ENCODE measurements at regions not wholly inside any gene's neighbourhood (a gene's known extent, or its start where the extent isn't known, plus 50 kb on each side); places are given as distances from the start of the nearest gene placed in this dataset.

DNA sequence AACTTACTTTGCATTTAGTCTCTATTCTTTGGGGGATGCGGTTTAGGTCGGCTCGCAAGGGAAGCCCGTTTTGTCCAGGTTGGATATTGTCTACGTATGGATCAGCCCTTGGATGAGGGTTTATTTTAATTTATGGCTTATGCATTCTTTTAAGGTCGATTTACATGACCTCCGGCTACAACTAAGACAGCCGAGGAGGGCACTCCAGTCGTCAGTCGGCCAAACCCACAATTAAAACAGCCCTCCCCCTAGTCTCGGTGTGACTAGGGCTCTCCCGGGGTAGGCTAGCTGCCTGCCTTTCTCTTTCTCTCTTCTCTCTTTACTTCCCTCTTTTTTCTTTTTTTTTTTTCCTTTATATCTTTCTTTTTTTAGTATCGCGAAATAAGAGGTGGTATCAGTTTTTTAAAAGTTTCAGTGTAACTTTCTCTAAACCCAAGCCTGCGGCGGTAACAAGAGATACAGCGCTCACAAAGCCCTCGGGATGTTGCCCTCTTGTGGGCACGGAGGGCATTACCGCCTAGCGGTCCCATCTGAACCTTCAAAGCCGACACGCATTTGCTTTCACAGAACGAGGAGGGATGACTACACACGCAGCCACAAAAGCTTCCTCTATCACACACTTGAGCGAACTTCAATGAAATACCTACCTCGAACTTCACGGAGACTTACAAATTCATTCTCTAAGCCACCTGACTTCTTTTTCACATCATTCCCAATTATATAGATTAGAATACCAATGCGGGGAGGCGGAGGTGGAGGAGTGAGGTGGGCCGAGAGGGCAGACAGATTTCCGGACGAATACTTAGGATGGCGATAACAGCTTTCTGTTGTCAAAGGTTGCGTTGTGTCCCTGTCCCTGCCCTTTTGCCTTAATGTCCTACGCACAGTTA is 132.3 kb upstream of the C11orf58 start (continued):
- TF ChIP-seq, protein P1, sequence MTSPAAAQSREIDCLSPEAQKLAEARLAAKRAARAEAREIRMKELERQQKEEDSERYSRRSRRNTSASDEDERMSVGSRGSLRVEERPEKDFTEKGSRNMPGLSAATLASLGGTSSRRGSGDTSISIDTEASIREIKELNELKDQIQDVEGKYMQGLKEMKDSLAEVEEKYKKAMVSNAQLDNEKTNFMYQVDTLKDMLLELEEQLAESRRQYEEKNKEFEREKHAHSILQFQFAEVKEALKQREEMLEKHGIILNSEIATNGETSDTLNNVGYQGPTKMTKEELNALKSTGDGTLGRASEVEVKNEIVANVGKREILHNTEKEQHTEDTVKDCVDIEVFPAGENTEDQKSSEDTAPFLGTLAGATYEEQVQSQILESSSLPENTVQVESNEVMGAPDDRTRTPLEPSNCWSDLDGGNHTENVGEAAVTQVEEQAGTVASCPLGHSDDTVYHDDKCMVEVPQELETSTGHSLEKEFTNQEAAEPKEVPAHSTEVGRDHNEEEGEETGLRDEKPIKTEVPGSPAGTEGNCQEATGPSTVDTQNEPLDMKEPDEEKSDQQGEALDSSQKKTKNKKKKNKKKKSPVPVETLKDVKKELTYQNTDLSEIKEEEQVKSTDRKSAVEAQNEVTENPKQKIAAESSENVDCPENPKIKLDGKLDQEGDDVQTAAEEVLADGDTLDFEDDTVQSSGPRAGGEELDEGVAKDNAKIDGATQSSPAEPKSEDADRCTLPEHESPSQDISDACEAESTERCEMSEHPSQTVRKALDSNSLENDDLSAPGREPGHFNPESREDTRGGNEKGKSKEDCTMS (CRISPR knock-in tag; conservative IDR thresholded peaks at IDR 0.05), result no peak
- TF ChIP-seq SOX13 (IDR thresholded peaks at IDR 0.05) (no peak), SOX13 (CRISPR knock-in tag; conservative IDR thresholded peaks at IDR 0.05 in 1 of 2, IDR thresholded peaks at IDR 0.05 in 1 of 2) (peak in 1 of 2 experiments; percentile 23; a peak in 1 of 4 replicates), EZH2 (conservative IDR thresholded peaks at IDR 0.05; ENCODE audit: low read depth, low read length) (peak; percentile 52), NCOA2 (CRISPR knock-in tag; IDR thresholded peaks at IDR 0.05) (no peak), STAT5B (CRISPR knock-in tag; IDR thresholded peaks at IDR 0.05) (no peak), ELF1 (CRISPR knock-in tag; IDR thresholded peaks at IDR 0.05) (no peak), ZSCAN21 (CRISPR knock-in tag; IDR thresholded peaks at IDR 0.05; ENCODE audit: borderline replicate concordance) (no peak), ZNF720 (CRISPR knock-in tag; IDR thresholded peaks at IDR 0.05) (no peak), ZNF256 (CRISPR knock-in tag; conservative IDR thresholded peaks at IDR 0.05) (no peak), MIER2 (CRISPR knock-in tag; IDR thresholded peaks at IDR 0.05) (0 out of 2 replicates have a peak, but pooled peaks have one; percentile 39), ZFP36L1 (CRISPR knock-in tag; IDR thresholded peaks at IDR 0.05) (no peak), KDM2A (CRISPR knock-in tag; IDR thresholded peaks at IDR 0.05; ENCODE audit: borderline replicate concordance, low read depth) (peak; percentile 82), RXRB (CRISPR knock-in tag; IDR thresholded peaks at IDR 0.05; ENCODE audit: borderline replicate concordance) (0 out of 2 replicates have a peak, but pooled peaks have one; percentile 17), BORCS8-MEF2B (CRISPR knock-in tag; IDR thresholded peaks at IDR 0.05) (peak; percentile 27; the same call in 1 of the 2 replicates), TSC22D2 (CRISPR knock-in tag; IDR thresholded peaks at IDR 0.05; ENCODE audit: borderline replicate concordance) (no peak), KLF13 (CRISPR knock-in tag; IDR thresholded peaks at IDR 0.05) (no peak), ZNF33B (CRISPR knock-in tag; IDR thresholded peaks at IDR 0.05) (no peak), EED (CRISPR knock-in tag; IDR thresholded peaks at IDR 0.05) (no peak), ZNF501 (CRISPR knock-in tag; IDR thresholded peaks at IDR 0.05) (no peak)
- TF ChIP-seq, protein P2, sequence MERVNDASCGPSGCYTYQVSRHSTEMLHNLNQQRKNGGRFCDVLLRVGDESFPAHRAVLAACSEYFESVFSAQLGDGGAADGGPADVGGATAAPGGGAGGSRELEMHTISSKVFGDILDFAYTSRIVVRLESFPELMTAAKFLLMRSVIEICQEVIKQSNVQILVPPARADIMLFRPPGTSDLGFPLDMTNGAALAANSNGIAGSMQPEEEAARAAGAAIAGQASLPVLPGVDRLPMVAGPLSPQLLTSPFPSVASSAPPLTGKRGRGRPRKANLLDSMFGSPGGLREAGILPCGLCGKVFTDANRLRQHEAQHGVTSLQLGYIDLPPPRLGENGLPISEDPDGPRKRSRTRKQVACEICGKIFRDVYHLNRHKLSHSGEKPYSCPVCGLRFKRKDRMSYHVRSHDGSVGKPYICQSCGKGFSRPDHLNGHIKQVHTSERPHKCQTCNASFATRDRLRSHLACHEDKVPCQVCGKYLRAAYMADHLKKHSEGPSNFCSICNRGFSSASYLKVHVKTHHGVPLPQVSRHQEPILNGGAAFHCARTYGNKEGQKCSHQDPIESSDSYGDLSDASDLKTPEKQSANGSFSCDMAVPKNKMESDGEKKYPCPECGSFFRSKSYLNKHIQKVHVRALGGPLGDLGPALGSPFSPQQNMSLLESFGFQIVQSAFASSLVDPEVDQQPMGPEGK (CRISPR knock-in tag; IDR thresholded peaks at IDR 0.05), result no peak
- TF ChIP-seq, protein P3, sequence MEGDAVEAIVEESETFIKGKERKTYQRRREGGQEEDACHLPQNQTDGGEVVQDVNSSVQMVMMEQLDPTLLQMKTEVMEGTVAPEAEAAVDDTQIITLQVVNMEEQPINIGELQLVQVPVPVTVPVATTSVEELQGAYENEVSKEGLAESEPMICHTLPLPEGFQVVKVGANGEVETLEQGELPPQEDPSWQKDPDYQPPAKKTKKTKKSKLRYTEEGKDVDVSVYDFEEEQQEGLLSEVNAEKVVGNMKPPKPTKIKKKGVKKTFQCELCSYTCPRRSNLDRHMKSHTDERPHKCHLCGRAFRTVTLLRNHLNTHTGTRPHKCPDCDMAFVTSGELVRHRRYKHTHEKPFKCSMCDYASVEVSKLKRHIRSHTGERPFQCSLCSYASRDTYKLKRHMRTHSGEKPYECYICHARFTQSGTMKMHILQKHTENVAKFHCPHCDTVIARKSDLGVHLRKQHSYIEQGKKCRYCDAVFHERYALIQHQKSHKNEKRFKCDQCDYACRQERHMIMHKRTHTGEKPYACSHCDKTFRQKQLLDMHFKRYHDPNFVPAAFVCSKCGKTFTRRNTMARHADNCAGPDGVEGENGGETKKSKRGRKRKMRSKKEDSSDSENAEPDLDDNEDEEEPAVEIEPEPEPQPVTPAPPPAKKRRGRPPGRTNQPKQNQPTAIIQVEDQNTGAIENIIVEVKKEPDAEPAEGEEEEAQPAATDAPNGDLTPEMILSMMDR (CRISPR knock-in tag; IDR thresholded peaks at IDR 0.05), result peak; percentile 90
- TF ChIP-seq, protein P4, sequence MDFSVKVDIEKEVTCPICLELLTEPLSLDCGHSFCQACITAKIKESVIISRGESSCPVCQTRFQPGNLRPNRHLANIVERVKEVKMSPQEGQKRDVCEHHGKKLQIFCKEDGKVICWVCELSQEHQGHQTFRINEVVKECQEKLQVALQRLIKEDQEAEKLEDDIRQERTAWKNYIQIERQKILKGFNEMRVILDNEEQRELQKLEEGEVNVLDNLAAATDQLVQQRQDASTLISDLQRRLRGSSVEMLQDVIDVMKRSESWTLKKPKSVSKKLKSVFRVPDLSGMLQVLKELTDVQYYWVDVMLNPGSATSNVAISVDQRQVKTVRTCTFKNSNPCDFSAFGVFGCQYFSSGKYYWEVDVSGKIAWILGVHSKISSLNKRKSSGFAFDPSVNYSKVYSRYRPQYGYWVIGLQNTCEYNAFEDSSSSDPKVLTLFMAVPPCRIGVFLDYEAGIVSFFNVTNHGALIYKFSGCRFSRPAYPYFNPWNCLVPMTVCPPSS (IDR thresholded peaks at IDR 0.05), result no peak
